ENCODE measurements at regions not wholly inside any gene's neighbourhood (a gene's known extent, or its start where the extent isn't known, plus 50 kb on each side); places are given as distances from the start of the nearest gene placed in this dataset.
A peak's percentile ranks its signal among the peaks of the same experiment; 100 is the strongest.
"Not testable (repeated sequence)": the region's sequence is repeated elsewhere in the genome, so short reads cannot be mapped to it uniquely, and the experiment has no call there.

DNA sequence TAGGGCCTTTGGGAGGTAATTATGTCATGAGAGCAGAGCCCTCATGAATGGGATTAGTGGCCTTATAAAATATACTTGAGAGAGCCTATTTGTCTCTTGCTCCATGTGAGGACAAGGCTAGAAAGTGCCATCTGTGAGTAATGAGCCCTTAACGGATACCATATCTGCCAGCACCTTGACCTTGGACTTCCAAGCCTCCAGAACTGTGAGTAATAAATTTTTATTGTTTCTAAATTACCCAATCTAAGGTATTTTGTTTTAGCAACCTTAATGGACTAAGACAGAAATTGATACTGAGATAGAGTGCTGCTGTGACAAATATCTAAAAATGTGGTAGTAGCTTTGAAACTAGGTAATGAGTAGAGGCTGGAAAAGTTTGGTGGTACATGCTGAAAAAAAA, 285.0 kb upstream of the DIPK2B start:
- no peak for DNase-seq (ENCODE audit: low spot score)

DNA sequence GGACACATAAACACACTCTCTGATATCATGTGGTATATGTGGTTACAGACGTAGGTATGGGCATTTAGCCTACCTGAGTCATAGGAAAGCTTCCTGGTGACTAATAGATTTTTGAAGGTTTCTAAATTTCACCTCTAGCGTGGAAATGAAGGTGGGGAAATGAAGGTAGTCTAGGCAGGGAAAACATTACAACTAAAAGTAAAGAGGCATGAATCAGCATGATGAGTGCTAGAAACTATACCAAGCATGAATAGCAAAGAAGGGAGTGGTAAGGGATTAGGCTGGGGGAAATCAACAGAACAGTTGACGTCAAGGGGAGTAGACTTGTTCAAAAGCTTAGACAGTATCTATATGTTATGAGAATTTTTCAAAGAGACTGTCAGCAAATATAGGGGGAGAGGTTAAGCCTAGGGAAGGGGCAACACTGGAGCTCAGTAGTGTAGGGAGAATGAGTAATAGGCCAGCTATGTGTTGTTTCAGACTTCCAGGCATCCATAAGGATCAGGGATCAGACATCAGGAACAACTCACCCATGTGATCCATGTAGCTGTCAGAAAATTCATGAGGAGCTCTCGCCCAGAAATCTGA, 279.3 kb upstream of the DIPK2B start:
- DNase-seq (ENCODE audit: low spot score) = no peak

DNA sequence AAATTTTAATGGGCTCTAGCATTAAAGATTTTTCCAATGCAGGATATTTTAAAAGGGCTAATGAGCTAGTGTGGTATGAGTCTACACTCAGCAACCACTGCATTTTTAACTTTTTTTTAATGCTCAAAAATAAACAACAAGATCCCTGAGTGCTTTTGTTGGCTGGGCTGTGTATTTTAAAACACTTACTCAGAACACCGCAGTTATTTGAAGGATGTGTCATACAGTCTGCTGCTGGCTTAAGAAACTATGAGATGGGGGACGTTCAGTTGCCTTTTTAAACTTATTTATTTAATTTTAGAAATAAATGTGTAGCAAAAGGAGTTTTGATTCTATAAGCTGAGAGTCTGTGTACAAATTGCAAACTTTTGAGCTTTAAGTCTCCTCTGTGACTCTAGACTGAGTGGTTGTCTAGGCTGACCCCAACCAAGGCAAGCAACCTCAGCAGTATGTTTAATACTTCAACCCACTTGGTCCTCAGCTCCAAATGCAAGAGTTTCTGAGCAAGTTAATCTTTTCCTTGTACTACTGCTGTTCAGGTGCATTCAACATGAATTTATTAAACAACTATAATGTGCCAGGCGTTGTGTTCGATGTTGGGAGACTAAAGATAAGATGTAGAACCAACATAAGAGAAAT, 278.6 kb upstream of the DIPK2B start:
- DNase-seq (ENCODE audit: low spot score) = no peak

DNA sequence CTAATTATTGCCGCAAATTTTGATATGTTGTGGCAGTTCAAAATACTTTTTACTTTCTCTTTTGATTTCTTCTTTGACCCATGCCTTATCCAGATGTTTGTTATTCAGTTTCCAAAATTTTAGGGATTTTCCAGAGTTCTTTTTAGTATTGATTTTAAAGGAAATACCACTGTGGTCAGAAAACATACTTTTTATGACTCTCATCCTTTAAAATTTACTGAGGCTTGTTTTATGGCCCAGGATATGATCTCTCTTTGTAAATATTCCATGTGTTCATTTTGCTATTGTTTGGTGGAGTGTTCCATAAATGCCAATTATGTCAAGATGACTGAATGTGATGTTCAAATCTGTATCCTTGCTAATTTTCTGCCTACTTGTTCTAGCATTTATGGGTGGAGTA, 272.3 kb upstream of the DIPK2B start:
- no peak for DNase-seq (ENCODE audit: low spot score)

DNA sequence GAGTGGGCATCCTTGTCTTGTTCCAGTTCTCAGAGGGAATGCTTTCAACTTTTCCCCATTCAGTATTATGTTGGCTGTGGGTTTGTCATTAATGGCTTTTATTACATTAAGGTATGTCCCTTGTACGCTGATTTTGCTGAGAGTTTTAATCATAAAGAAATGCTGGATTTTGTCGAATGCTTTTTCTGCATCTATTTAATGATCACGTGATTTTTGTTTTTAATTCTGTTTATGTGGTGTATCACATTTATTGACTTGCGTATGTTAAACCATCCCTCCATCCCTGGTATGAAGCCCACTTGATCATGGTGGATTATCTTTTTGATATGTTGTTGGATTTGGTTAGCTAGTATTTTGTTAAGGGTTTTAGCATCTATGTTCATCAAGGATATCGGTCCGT, 266.9 kb upstream of the DIPK2B start:
- not testable (repeated sequence) for DNase-seq (ENCODE audit: low spot score)

DNA sequence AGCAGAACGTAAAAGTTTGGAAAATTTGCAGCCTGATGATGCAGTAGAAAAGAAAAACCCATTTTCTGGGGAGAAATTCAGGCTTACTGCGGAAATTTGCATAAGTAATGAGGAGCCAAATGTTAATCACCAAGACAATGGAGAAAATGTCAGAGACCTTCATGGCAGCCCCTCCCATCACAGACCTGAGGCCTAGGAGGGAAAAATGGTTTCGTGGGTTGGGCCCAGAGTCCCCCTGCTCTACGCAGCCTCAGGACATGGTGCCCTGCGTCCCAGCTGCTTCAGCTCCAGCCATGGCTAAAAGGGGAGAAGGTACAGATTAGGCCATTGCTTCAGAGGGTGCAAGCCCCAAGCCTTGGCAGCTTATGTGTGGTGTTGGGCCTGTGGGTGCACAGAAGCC, 255.1 kb upstream of the DIPK2B start:
- DNase-seq (ENCODE audit: low spot score) = not testable (repeated sequence)

DNA sequence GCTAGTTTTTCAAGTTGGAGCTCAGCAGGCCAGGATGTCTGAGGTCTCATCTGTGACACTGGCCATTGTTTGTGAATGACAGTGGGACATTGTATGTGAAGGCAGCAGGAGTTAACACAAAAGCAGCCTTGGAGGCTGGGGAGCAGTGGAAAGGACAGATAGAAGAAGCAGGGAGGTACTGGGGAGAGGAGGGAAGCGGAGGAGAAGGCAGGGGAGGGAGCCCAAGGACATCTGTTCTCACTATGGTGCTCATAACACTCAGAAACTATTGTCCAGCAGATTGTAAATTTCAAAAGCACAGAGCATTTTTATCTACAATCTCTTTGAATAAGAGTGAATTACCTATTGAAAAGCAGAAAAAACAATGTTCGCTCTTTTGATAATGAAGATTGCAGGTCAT, 253.6 kb upstream of the DIPK2B start:
- DNase-seq (ENCODE audit: low spot score) = peak; percentile 23

DNA sequence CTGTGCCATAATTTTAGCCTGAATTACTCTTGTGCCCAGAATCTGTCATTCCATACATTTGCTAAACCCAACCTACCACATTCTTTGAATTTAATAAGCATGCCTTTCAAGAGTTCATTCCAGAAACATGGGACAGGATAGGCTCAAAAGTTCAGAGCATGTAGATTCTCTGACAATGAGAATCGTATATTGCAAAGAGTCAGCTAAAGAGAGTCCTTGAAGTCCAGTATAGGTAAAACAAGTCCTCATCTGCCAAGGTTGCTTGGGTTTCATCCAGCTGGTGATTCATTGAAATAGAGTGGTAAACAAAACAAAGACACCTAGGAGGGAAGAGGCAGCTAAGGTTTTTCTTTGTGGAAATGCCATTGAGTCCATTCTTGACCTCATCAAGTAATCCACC, 249.3 kb upstream of the DIPK2B start:
- DNase-seq (ENCODE audit: low spot score) = no peak

DNA sequence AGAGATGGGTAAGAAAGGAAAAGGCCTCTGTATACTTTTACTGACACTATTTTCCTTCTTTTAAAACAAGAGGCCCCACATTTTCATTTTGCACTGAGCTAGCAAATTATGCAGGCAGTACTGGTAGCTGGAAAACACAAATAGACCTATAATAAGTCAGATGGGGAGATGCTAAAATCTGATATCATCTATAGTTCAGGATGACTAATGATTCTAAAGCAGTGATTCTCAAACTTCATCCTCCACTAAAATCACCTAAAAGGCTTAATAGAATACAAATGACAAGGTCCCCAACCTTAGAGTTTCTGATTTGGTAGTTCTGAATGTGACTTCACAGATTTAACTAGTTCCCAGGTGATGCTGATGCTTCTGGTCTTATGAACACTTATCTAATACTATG, 247.3 kb upstream of the DIPK2B start:
- DNase-seq (ENCODE audit: low spot score) = no peak

DNA sequence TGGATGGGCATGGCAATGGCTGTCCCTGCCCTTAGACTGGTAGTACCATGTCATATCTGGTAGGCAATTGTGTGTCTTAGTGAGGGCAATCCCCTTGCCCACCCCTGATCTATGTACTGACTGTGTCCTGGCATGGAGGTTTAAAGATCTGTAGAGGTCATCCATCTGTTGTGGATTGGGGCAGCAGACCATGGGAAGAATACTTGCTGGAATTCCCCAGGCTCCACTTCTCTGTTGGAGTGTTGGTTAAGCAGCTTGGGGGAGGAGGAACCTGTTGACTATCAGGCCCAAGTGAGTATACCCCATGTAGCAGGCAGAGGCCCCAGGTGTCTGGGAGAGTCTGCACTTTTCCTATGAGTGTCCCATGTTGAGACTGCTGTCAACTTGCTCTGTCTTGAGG, 246.7 kb upstream of the DIPK2B start:
- no peak for DNase-seq (ENCODE audit: low spot score)

DNA sequence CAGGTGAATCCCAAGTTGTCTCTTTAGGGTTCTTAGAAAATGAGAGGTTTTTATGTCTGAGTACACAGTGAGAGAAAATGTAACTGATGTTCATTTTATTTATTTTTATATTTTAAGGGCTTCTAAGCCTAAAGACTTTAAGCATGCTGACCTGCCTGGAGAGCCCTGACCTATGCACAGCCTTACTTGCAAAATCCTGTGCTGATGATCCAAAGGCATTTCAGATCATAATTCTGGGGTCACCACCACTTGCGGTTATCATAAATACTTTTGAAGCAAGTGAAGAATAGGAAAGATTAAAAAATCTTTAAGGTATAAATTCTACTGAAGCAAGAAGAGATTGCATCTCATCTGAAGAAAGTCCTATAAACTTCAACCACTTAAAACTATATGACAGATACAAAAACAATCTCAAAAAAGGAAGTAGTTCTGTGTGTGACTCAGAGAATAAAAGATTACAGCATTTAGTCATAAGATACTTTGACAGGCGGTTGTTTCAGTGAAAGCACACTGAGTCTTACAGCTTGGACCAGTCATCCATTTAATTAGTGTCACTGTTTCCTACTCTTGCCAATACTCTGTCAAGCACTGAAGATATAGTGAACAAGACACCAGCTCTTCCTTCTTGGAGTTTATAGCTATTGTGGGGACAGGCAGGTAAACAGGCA, 245.2 kb upstream of the DIPK2B start:
- no peak for DNase-seq (ENCODE audit: low spot score)

DNA sequence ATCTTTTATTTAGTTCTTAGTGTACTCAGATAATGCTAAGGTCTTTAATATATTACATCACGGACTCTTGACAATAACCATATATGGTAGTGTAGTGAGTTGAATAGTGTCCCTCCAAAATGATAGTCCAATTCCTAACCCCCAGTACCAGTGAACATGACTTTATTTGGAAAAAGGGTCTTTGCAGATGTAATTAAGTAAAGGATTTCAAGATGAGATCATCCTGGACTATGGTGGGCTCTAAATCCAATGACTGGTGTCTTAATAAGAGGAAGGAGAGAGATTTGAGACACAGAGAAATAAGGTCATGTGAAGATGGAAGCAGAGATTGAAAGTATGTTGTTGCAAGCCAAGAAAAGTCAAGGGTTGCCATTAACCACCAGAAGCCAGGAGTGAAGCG, 236.5 kb upstream of the DIPK2B start:
- DNase-seq (ENCODE audit: low spot score) = no peak

DNA sequence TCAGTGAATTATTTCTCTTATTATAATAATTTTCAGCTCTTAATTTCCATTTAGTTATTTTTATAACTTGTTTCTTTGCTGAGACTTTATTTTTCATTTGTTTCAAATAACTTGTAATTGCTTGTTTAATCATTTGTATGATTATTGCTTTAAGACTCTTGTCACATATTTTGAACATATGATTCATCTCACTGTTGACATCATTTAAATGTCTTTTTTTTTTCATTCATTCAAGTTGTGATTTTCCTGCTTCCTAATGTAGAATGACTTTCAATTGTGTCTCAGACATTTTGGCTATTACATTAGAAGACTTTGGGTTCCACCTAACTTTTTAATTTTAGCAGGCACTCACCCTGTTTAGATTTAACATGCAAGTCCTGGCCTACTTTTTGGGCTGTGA, 234.8 kb upstream of the DIPK2B start:
- no peak for DNase-seq (ENCODE audit: low spot score)

DNA sequence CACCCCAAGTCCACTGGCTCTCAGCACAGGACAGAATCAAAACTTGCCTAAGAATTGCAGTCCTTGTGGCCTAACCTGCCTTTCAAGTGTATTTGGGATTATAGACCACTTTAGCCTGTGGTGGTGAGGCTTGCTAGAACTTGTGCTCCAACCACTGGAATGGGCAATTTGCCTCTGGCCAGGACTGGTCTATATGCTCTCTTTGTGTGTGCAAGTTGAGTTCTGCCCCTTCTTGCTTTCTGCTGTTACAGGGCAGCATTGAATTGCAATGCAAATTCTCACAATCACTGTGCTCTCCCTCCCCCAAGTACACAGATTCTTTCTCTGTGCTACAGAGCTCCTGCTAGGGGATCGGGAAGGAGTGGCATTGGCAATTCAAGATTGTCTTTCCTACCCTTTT, 233.6 kb upstream of the DIPK2B start:
- DNase-seq (ENCODE audit: low spot score) = no peak

DNA sequence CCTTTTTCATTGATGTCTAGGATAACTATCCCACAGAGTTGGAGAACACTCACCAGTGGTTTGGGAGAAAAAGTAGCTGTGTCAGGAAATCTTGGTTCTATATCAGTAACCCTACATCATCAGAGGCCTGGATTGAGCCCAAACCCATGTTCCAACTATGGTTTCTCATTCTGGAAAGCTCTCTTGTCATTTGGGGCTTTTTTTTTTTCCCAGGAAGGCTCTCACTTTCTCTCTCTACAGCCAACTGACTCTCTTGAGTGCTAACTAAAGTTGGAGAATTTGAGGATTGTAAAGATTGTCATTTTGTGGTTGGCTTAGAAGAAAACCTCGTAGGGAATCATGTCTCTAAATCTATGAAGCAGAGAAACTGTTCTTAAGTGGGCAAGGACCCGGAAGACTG, 228.2 kb upstream of the DIPK2B start:
- no peak for DNase-seq (ENCODE audit: low spot score)

DNA sequence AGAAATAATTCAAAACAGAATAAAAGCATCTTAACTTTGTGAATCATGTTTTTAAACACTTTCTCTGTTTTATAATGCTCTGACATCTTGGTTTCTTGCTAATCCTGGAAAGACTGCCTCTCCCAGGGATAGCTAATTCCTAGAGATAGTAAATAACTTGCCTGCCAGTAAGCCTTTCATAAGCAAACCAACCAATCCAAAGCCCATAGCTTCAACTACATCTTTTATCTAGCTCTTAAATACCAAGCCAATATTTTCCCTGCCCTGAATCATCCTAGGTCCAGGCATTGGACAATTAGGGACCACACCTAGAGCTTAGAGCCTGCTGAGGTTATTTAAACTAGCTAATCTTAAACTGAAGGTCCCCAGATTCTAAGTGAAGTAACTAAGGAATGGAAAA, 223.7 kb upstream of the DIPK2B start:
- DNase-seq (ENCODE audit: low spot score) = no peak

DNA sequence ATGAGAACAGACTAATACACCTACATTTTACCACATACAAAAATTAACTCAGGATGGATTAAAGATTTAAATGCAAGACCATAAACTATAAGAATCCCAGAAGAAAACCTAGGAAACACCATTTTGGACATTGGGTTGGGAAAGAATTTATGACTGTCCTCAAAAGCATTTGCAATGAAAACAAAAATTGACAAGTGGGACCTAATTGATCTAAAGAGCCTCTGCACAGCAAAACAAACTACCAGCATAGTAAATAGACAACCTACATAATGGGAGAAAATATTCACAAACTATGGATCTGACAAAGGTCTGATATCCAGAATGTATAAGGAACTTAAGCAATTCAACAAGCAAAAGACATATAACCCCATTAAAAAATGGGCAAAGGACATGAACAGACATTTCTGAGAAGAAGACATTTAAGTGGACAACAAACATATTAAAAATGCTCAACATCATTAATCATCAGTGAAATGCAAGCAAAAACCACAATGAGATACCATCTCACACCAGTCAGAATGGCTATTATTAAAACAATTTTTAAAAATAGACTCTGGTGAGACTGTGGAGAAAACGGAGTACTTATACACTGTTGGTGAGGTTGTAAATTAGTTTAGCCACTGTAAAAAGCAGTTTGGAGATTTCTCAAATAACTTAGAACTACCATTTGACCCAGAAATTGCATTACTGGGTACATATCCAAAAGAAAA, 221.7 kb upstream of the DIPK2B start:
- DNase-seq (ENCODE audit: low spot score) = no peak

DNA sequence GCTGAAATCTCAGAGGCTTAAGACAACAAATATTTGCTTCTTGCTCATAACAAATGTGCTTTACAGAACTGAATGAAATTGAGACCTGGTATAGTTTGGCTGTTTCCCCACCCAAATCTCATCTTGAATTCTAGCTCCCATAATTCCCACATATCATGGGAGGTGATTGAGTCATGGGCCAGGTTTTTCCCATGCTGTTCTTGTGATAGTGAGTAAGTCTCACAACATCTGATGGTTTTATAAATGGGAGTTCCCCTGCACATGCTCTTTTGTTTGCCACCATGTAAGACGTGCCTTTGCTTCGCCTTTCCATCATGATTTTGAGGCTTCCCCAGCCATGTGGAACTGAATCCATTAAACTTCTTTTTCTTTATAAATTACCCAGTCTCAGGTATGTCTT, 221.1 kb upstream of the DIPK2B start:
- no peak for DNase-seq (ENCODE audit: low spot score)

DNA sequence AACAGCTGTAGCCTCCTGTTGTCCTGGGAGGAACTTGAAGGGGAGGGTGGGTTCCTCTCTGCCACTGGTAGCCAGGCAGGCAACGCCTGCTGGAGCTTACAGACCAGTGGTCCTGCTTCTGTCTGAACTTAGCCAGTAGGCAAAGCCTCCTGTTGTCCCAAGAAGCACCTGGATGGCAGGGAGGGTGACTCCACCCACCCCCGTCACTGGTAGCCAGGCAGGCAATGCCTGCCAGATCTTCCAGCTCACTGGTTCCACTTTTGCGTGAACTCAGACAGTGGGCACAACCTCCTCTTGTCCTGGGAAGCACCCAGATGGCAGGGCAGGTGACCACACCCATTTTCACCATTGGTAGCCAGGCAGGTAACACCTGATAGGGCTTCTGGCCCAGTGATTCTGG, 203.5 kb upstream of the DIPK2B start:
- DNase-seq (ENCODE audit: low spot score) = no peak

DNA sequence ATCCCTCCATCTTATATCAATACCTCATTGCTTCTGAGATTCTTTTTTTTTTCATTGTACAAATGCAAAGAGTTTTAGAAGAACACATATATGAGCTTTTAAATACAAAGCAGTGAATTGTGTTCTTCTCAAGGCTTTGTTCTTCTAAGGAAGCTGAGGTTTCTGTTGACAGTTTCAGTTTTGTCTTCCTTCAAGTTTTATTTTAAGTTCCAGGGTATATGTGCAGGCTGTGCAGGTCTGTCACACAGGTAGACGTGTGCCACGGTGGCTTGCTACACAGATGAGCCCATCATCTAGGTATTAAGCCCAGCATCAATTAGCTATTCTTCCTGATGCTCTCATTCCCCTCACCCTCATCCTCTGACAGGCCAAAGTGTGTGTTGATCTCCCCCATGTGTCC, 201.2 kb upstream of the DIPK2B start:
- no peak for DNase-seq (ENCODE audit: low spot score)

DNA sequence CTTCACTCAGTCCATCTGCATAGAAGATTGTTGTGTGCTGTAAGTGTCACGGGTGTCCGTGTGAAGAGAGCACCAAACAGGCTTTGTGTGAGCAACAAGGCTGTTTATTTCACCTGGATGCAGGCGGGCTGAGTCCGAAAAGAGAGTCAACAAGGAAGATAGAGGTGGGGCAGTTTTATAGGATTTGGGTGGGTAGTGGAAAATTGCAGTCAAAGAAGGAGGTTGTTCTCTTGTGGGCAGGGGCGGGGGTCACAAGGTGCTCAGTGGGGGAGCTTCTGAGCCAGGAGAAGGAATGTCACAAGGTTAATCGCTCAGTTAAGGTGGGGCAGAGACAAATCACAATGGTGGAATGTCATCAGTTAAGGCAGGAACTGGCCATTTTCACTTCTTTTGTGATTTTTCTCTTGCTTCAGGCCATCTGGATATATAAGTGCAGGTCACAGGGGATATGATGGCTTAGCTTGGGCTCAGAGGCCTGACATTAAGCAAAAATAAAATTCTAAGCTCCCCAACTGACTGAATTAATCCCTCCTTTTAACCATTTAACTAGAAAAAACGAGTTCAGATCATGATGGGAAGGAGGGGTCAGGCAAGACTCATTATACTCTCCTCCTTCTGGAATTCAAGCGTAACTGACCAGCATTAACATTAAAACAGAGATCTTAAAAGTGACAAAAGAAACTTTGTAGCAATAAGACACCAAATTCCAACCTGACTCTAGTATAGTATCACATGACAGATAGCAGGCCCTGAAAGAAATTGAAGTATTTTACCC, 200.5 kb upstream of the DIPK2B start:
- DNase-seq (ENCODE audit: low spot score) = not testable (repeated sequence)

DNA sequence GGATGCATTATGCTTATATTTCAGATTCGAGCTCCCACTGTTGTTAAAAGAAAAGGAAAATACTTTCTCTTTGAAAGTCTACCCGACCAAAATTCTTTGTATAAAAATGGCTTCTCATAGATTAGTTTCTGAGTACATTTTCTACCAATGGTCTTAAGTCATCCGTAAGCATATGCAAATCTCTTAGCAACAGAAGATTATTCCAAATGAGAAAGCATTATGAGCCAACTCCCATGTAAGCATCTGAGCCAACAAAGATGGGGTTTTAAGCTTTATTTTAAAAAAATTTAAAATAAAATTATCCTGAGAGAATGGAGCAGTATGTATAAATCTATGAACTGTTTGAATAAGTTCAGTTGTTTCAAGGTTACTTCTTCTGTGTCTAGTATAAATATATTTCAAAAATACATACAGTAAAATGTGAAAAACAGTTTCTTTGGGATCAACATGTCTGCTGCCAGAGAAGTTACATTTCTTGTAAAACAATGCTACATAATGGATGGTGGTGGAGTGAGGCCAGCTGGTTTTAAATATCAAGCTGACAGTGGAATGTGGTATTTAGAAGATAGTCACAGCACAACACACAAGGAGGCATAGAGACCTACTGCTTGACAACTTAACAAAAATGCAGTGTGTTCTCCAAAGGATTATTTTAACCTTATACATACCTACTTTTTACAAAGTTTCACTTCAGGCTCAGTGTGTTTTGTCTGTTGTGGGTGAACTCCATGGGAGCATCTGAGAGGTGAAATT, 199.5 kb upstream of the DIPK2B start:
- no peak for DNase-seq (ENCODE audit: low spot score)
